T47D (cell line): ENCODE measurements at regions not wholly inside any gene's neighbourhood (a gene's known extent, or its start where the extent isn't known, plus 50 kb on each side); places are given as distances from the start of the nearest gene placed in this dataset.

Source experiments
- DNase-seq, 2 experiments: peaks; one replicate each; pipeline versions ENCODE4 v3.0.0 to v3.0.0-alpha.2; 2011 to 2012; ENCODE audit warnings: low read depth in 1 of 2, low spot score in 1 of 2
- JUND ChIP-seq: IDR thresholded peaks from 2 replicates; pipeline ENCODE4 v1.6.1; 2012; ENCODE audit warnings: low read depth
- in situ Hi-C: cut with HindIII; loops from 2 replicates; pipeline ENCODE4 v1.10.0; 2016; ENCODE audit warnings: low sequenced_read_pairs, low pct_unique_long_range_greater_than_20kb

DNA sequence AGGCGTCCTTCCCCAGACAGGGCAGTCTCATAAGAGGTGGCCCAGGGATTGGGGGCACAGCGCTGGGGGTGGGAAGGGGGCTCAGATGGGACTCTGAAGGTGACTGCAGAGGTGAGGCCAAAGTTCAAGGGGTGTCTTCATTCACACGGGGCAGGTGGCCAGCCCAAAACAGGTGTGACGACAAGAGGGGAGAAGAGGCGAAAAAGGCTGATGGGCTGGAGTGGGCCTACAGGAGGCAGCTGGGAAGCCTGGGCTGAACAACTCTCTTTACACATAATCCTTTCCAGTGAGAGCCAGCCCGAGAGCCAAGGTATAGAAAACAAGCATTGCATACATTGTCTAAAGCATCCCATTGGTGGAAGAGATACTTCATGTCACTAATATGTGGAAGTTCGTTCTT lies 130.9 kb upstream of the ASB18 start:
- DNase-seq: no peak
- TF ChIP-seq JUND: no peak
- in situ Hi-C loops: no loop called here

DNA sequence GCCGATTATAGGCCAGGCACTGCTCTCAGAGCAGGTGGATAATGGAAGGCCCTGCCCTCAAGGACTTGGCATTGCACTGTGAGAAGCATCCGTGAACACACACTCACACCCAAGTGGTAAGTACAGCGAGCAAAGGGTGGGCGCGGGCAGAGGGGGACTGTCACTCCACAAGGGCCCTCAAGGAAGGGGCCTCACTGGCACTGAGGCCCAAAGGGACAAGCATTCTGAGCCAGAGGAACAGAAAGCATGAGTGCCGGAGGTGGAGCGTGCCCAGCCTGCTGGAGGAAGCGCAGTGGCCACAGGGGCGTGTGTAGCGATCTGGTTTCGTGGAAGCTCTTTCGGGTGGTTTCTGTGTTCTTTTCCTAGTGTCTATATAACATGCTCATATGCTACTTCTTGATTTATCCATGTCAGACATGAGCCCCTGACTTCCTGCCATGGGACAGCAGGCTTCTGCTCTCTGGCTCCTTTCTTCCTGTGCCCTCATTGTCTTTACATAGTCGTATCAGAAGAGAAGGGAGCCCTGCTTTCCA lies 132.7 kb upstream of the ASB18 start:
- no peak for DNase-seq
- no peak for TF ChIP-seq JUND
- in situ Hi-C loops: no loop called here

DNA sequence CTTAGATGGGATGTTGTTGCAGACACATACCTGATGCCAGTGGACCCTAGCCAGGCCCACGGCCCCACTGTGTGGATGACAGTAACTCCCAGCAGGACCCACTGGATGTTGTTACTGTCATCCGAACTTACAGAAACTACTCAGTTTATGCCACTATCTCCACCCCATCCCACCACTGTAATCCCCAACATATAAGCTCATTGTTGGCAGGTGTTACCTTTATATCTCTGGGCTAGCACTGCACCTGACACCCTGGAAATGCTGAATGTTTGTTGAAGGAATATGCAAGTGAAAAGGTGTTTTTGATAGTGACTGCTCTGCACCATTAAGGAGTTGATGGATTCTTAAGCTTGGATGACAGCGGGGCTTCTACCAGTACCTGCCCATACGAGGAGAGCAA lies 133.5 kb upstream of the ASB18 start:
- in situ Hi-C loops: no loop called here
- DNase-seq: no peak
- no peak for TF ChIP-seq JUND

DNA sequence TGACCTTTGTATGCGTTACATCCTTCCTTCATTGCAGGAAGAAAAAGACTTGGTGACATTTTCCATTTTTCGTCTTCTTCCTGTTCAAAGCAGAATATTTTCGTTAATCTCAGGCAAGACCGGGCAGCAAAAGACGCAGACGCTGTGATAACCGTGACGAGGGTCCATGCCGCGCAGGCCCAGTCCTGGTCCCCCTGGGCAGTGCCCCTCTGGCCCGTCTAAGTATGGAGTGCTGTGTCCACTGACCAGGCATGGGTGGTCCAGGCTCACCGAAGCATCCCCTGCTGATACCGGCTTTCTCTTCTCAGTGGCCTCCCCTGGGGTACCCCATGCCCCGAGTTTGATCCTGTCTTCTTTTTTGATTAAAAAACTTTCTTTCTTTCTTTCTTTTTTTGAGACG lies 135.2 kb upstream of the ASB18 start:
- in situ Hi-C loops: no loop called here
- no peak for TF ChIP-seq JUND
- DNase-seq: no peak

DNA sequence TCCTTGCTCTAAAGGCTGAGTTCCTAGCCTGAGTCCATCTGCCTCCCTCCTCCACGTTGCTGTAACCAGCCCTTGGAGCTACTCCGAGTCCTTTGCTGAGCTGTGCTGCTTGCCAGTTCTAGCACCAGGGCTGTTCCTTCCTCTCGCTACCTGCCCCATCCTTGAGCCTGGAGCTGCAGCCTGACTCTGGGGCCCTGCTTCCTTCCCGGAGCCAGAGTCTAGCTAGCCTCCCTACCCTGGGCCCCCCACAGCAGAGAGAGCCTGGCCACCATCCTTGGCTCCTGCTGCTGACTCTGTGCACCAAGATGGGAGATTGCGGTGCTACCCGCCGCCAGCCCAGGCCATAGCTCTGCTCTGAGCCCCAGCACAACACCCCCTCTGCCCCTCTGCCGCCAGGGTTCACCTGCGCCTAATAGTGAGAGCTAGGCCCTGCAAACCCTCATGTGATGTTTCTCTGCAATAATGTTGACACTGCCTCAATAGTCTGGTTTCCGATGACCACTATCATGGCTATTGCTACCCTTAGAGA lies 135.9 kb upstream of the ASB18 start:
- TF ChIP-seq JUND: no peak
- in situ Hi-C loops: no loop called here
- DNase-seq: no peak

DNA sequence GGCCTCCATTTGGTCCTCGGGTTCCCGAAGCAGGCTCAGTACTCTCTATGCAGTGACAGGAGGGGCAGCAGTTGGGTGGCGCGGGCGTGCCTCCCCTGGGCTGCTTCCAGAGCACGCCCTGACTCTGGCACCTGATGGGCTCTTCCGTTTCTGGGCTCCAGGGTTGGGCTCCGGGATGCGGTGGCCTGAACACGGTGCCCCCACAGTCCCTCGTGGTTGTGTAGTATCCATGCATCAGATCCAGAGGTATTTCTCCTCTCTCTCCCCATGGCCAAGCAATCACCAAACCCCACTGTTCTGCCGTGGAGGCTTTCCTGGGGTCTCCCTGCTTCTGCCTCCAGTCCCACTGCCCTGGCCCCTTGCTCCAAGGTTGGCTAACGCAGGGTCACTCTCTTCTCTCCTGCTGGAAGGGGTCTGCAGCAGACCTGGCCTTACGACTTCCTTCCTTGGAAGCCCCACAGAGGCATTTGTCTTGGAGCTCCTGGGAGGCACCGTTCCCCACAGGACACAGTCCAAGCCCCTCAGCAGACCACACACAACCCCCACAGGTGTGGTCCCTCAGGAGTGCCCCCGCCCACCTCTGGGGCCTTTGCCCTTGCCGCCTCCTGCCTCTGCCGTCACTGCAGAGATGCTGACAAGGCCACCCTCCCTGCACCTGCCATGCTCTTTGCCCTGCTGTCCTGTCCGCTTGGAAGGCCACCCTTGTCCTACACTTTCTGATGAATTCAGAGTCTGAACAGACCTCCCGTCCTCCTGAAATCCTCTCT lies 136.6 kb upstream of the ASB18 start:
- no peak for DNase-seq
- in situ Hi-C loops: no loop called here
- no peak for TF ChIP-seq JUND

DNA sequence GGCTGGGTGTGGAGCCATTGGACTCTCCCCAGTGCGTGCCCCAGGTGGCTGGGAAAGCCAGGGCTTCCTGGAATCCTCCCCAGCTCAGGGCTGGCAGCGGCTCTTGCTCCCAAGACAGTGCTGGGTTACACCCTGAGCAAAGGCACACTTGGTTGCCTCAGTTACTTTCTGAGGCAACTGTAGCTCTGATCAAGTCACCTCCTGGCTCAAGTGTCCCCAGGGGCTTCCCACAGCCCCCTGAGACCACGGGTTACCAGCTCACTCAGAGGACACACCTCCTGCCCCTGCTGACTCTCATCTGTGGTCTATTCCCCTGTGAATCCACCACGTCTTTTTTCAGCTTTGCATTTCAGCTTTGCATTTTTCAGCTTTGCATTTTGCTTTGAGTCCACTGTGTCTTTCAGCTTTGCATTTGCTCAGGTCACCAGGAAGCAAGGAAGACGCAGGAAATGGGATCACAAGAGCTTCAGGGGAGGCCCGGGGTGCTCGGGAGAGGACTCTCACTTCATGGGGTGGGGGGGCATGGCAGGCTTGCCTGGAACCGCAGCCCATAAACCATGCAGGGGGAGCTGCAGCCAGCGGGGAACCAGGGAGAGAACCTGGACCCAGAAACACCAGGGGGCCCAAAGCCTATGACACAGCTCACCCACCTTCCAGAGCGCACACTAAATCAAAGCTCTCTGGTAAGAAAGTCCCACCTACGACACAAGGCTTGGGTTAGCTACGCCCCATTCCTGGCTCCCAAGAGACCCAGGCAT lies 138.0 kb upstream of the ASB18 start:
- no peak for TF ChIP-seq JUND

DNA sequence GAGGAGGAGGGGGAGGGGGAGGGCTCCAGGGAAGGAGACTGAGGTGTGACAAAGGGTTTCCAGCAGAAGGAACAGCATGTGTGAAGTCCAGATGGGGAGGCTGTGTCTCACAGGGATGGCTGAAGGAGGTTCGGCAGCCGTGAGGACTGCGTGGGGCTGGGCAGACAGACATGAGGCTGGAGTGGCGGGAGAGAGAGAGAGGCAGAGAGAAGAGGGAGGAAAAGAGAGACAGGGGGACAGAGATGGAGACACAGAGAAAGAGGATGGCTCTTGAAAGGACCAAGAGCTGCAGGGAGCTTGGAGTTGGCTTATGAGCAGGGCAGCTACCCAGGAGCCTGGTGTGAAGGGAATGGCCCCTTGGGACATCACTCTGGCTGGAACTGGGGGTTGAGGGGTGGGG lies 138.9 kb upstream of the ASB18 start:
- TF ChIP-seq JUND: no peak
- no peak for DNase-seq
- in situ Hi-C loops: no loop called here

More for the DNA sequence above, 138.0 kb upstream of the ASB18 start:
- in situ Hi-C loops: no loop called here
- no peak for DNase-seq

DNA sequence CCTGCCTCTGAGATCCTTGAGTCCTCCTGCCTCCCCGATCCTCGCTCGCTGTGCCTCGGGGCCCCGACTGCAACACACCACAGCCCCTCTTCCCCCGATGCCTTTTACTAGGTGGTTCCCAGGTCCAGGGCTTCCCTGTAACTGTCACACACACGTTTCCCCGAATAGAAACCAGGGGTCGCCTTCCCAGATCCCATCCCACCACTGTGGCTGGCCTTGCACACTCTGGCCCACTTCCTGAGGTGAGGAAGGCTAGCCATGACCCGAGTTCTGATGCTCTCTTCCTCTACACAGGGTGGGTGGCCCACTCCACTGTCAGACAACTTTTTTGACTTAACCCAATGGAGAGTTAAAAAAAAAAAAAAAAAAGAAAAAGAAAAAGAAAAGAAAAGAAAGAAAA lies 139.6 kb upstream of the ASB18 start:
- TF ChIP-seq JUND: no peak
- no peak for DNase-seq
- in situ Hi-C loops: no loop called here

DNA sequence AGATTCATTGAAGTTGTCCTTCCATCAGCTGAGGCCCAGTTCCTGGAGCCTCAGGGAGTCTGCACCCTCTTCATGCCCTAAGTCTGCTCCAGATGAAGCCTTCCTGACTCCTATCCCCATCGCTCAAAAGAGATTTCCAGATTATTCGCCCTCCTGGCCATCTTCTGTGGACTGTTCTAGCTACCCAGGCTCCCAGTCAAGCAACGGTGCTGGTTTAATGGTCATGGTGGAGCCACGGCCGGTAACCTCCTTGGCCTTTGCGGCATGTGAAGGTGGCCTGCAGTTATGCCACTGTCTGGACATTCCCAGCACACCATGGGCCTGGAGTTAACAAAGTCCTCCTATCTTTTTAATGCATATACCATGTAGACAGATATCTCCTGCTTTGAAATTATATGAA lies 140.1 kb upstream of the ASB18 start:
- DNase-seq: no peak
- in situ Hi-C loops: no loop called here
- TF ChIP-seq JUND: no peak

DNA sequence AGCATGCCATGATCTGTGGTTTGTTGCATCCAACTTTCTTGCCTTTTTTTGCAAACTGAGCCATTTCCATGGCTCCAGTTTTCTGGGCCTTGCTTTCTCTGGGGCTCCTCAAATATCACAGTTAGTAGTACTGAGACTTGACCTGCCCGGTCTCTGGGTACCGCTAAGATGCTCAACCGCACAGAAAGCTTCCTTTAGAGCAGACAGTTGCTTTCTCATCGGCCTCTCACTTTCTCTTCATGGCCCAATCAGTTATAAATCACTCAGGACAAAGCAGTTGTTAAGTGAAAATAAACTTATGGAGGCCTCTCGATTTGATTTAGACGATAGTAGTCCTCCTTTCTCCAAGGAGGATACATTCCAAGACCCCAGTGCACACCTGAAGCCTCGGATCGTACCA lies 141.2 kb upstream of the ASB18 start:
- DNase-seq: no peak
- in situ Hi-C loops: no loop called here
- no peak for TF ChIP-seq JUND

DNA sequence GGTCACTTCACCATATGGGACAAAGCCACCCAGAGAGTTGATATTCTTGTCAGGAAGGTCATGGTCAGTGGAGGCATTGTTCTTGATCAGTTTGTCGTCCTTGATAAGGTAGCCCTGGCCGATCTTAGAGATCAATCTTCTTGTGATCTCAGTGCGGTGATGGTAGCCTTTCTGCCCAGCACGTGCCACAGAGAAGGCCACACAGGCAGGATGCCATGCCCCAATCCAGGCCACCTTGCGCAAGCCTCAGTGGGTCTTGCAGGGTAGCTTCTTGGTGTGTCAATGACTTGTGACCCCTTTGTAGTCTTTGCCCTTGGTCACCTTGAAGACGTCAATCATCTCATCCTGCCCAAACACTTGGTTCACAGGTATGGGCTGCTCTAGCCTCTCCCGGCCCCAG lies 143.9 kb upstream of the ASB18 start:
- TF ChIP-seq JUND: no peak
- in situ Hi-C loops: no loop called here
- DNase-seq: no peak

DNA sequence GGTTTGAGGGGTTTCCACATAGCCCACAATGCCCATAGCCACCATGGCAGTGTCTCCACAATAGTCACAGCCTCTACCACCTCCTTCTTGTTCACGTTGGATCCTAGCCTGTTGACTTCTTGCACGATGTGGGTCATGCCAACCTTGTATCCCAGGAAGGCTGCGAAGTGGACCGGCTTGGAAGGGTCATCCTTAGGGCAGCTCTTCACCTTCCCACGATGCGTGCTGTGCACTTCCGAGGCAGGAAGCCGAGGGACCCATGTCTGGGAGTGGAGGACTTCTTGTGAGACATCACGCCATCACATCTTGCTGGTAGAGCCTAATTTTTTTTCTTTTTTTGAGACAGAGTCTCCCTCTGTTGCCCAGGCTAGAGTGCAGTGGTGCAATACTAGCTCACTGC lies 144.6 kb upstream of the ASB18 start:
- in situ Hi-C loops: no loop called here
- DNase-seq: no peak
- no peak for TF ChIP-seq JUND
